Neural crest cell (in vitro differentiated cells): ENCODE measurements at regions not wholly inside any gene's neighbourhood (a gene's known extent, or its start where the extent isn't known, plus 50 kb on each side); places are given as distances from the start of the nearest gene placed in this dataset.

Source experiments
- DNase-seq: peaks from one replicate; pipeline ENCODE4 v3.0.0; 2021; ENCODE audit warnings: low read depth, mixed read lengths, low spot score
- H3K27ac Mint-ChIP-seq: one replicate; pipeline ENCODE4 v1.8.0; 2021; ENCODE audit warnings: mild to moderate bottlenecking, mixed read lengths; ENCODE audit not compliant: unreplicated experiment
- H3K27me3 Mint-ChIP-seq: 2 replicates; pipeline ENCODE4 v1.8.0; 2021; ENCODE audit warnings: low read depth, mild to moderate bottlenecking, mixed read lengths
- H3K36me3 Mint-ChIP-seq: 2 replicates; pipeline ENCODE4 v1.8.0; 2021; ENCODE audit warnings: low read depth, mild to moderate bottlenecking, mixed read lengths
- H3K4me1 Mint-ChIP-seq: 2 replicates; pipeline ENCODE4 v1.8.0; 2021; ENCODE audit warnings: mixed read lengths
- H3K4me3 Mint-ChIP-seq: one replicate; pipeline ENCODE4 v1.8.0; 2021; ENCODE audit warnings: mild to moderate bottlenecking, mixed read lengths
- H3K9me3 Mint-ChIP-seq: 2 replicates; pipeline ENCODE4 v1.8.0; 2021; ENCODE audit warnings: mixed read lengths
- TF ChIP-seq, protein P1 (sequence below): fragments of 200-600 bp; sonication (generic); conservative IDR thresholded peaks from 2 replicates; pipeline ENCODE4 v1.5.0; 2021; ENCODE audit warnings: antibody characterized with exemption, mild to moderate bottlenecking

- Mint-ChIP-seq H3K27me3 (no peaks in the 10 kb centered on the region), H3K4me1 (peaks cover 7% of the 10 kb centered on the region), H3K27ac (peak overlapping the region; percentile 31), H3K36me3 (no peaks in the 10 kb centered on the region), H3K4me3 (no peak overlapping the region), H3K9me3 (no peaks in the 10 kb centered on the region)
- TF ChIP-seq, protein P1, sequence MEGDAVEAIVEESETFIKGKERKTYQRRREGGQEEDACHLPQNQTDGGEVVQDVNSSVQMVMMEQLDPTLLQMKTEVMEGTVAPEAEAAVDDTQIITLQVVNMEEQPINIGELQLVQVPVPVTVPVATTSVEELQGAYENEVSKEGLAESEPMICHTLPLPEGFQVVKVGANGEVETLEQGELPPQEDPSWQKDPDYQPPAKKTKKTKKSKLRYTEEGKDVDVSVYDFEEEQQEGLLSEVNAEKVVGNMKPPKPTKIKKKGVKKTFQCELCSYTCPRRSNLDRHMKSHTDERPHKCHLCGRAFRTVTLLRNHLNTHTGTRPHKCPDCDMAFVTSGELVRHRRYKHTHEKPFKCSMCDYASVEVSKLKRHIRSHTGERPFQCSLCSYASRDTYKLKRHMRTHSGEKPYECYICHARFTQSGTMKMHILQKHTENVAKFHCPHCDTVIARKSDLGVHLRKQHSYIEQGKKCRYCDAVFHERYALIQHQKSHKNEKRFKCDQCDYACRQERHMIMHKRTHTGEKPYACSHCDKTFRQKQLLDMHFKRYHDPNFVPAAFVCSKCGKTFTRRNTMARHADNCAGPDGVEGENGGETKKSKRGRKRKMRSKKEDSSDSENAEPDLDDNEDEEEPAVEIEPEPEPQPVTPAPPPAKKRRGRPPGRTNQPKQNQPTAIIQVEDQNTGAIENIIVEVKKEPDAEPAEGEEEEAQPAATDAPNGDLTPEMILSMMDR: no peak
- DNase-seq: no peak
These were observed 360.9 kb downstream of the LPIN1 start for GRCh38 chr2:12107321-12107720.

GRCh38 chr2:12107939-12108338 lies 361.5 kb downstream of the LPIN1 start:
- TF ChIP-seq, protein P1: no peak
- no peaks in the 10 kb centered on the region for H3K36me3 Mint-ChIP-seq
- peaks cover 7% of the 10 kb centered on the region for H3K4me1 Mint-ChIP-seq
- no peak for DNase-seq
- H3K4me3 Mint-ChIP-seq: no peak overlapping the region
- no peaks in the 10 kb centered on the region for H3K27me3 Mint-ChIP-seq
- H3K27ac Mint-ChIP-seq: no peak overlapping the region
- no peaks in the 10 kb centered on the region for H3K9me3 Mint-ChIP-seq

GRCh38 chr2:12109363-12110017 lies 363.1 kb downstream of the LPIN1 start:
- no peak overlapping the region for H3K27ac Mint-ChIP-seq
- no peak for DNase-seq

GRCh38 chr2:12110074-12110473 lies 363.6 kb downstream of the LPIN1 start:
- H3K27ac Mint-ChIP-seq: no peak overlapping the region
- H3K36me3 Mint-ChIP-seq: no peaks in the 10 kb centered on the region
- no peaks in the 10 kb centered on the region for H3K9me3 Mint-ChIP-seq
- no peak for DNase-seq
- no peak overlapping the region for H3K4me3 Mint-ChIP-seq
- TF ChIP-seq, protein P1: no peak
- H3K4me1 Mint-ChIP-seq: peaks cover 7% of the 10 kb centered on the region
- no peaks in the 10 kb centered on the region for H3K27me3 Mint-ChIP-seq

More at GRCh38 chr2:12109363-12110017, 363.1 kb downstream of the LPIN1 start:
- TF ChIP-seq, protein P1: no peak
- Mint-ChIP-seq H3K27me3 (no peaks in the 10 kb centered on the region), H3K9me3 (no peaks in the 10 kb centered on the region), H3K4me3 (no peak overlapping the region), H3K36me3 (no peaks in the 10 kb centered on the region), H3K4me1 (peaks cover 7% of the 10 kb centered on the region)

DNA sequence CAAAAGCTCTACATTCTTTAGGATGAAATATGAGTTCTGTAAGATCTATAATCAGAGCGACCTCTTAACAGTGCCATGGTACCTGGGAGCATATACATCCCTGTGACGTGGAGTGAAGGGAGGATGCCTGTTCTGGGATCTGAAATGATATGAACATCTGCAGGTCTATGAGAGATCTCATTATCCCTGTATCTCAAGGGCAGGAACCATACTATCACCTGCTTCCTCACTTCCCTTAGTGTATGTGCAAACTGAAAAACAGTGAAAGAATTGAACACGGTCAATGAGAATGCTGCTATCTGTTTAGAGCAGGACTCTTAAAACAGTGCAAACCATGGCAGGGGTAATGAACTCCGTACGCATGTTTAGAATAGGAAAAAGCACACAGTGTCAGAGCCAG lies 364.0 kb downstream of the LPIN1 start:
- no peak overlapping the region for H3K27ac Mint-ChIP-seq
- no peaks in the 10 kb centered on the region for H3K9me3 Mint-ChIP-seq
- no peaks in the 10 kb centered on the region for H3K36me3 Mint-ChIP-seq
- no peaks in the 10 kb centered on the region for H3K27me3 Mint-ChIP-seq
- no peak for DNase-seq
- no peak overlapping the region for H3K4me3 Mint-ChIP-seq
- peaks cover 7% of the 10 kb centered on the region for H3K4me1 Mint-ChIP-seq
- TF ChIP-seq, protein P1: no peak
